Hepatocyte (in vitro differentiated cells): ENCODE measurements at regions not wholly inside any gene's neighbourhood (a gene's known extent, or its start where the extent isn't known, plus 50 kb on each side); places are given as distances from the start of the nearest gene placed in this dataset.

Experiments used
- DNase-seq: peaks from one replicate; pipeline ENCODE4 v3.0.0-alpha.2; 2016; ENCODE audit warnings: low spot score
- H2AFZ ChIP-seq: fragments of 200-600 bp; sonication (generic); 2 replicates; pipeline ENCODE4 v1.6.0; 2016; ENCODE audit warnings: antibody characterized with exemption, mild to moderate bottlenecking
- H3K27ac ChIP-seq: fragments of 200-600 bp; sonication (generic); 2 replicates; pipeline ENCODE4 v1.5.1; 2016; ENCODE audit warnings: mild to moderate bottlenecking
- H3K27me3 ChIP-seq: fragments of 200-600 bp; sonication (generic); 2 replicates; pipeline ENCODE4 v1.6.1; 2016
- H3K36me3 ChIP-seq: fragments of 200-600 bp; sonication (generic); replicated peaks from 2 replicates; pipeline ENCODE4 v1.5.1; 2016; ENCODE audit warnings: low read depth; ENCODE audit not compliant: insufficient read depth
- H3K4me1 ChIP-seq: fragments of 200-600 bp; sonication (generic); 2 replicates; pipeline ENCODE4 v1.5.1; 2016; ENCODE audit warnings: mild to moderate bottlenecking, moderate library complexity; ENCODE audit not compliant: insufficient read depth
- H3K4me2 ChIP-seq: fragments of 200-600 bp; sonication (generic); 2 replicates; pipeline ENCODE4 v1.6.0; 2016
- H3K4me3 ChIP-seq: fragments of 200-600 bp; sonication (generic); 2 replicates; pipeline ENCODE4 v1.5.1; 2016; ENCODE audit warnings: mild to moderate bottlenecking
- H3K79me2 ChIP-seq: fragments of 200-600 bp; sonication (generic); 2 replicates; pipeline ENCODE4 v1.6.0; 2017; ENCODE audit warnings: mild to moderate bottlenecking
- H3K9me2 ChIP-seq: fragments of 200-600 bp; sonication (generic); replicated peaks from 2 replicates; pipeline ENCODE4 v1.6.0; 2017; ENCODE audit warnings: mild to moderate bottlenecking; ENCODE audit not compliant: insufficient read depth
- H3K9me3 ChIP-seq: fragments of 200-600 bp; sonication (generic); 2 replicates; pipeline ENCODE4 v1.5.1; 2016; ENCODE audit warnings: low read depth, mild to moderate bottlenecking
- H4K20me1 ChIP-seq: fragments of 200-600 bp; sonication (generic); 2 replicates; pipeline ENCODE4 v1.6.0; 2016; ENCODE audit warnings: mild to moderate bottlenecking; ENCODE audit not compliant: insufficient read depth, poor library complexity, severe bottlenecking
- CTCF ChIP-seq: fragments of 200-600 bp; sonication (generic); IDR thresholded peaks from 2 replicates; pipeline ENCODE4 v1.5.1; 2016; ENCODE audit warnings: antibody characterized with exemption, mild to moderate bottlenecking; ENCODE audit not compliant: poor library complexity
- EZH2 ChIP-seq: fragments of 200-600 bp; sonication (generic); IDR thresholded peaks from 2 replicates; pipeline ENCODE4 v1.6.1; 2016; ENCODE audit warnings: antibody characterized with exemption, mild to moderate bottlenecking, borderline replicate concordance
- EZH2phosphoT487 ChIP-seq: fragments of 200-600 bp; sonication (generic); IDR thresholded peaks from one replicate; pipeline ENCODE4 v1.6.1; 2018; ENCODE audit warnings: antibody characterized with exemption, mild to moderate bottlenecking, low read depth, moderate library complexity; ENCODE audit not compliant: unreplicated experiment, severe bottlenecking
- WGBS: methylation state at CpG from one replicate; pipeline ENCODE4 v1.1.6; 2016; ENCODE audit warnings: low lambda C conversion rate; ENCODE audit errors: missing lambda C conversion rate; 5-methylcytosine and 5-hydroxymethylcytosine counted together

GRCh38 chr2:234308813-234309195, 188.1 kb downstream of the ARL4C start:
- H3K9me3 ChIP-seq = no peaks in the 10 kb centered on the region
- DNase-seq = no peak

DNA sequence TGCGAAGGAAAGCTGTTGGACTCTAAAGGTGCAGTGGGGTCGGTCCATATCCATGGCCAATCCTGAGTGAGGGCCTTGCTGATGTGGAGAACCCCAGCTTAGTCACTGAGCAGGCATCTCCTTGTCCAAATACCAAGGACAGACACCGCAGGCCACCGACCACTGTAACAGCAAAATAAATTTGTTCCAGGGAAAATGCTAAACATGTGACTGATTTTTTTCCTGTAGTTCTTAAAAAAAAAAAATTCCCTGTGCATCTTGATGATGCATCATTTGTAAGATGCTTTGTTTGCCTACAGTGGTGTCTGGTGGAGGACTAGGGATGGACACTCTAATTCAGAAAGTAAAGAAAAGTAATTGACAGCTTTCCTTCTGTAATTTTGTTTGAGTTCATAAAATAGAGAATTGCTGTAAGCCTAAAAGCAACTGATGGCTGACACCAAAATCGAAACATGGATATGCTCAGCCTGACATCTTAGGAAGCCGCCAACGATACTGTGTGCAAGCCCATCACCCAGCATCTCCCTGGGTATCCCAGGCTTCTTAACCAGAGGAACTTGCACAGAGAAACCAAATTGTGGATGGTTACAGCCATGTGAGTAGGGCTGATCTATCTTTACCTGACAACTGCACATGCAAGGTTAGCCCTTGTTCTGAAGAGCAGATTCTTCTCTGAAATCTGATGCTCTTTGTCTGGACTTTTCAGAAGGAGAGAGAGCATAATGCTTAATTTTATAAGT, 188.6 kb downstream of the ARL4C start:
- no peaks in the 10 kb centered on the region for H3K9me2 ChIP-seq
- 96% methylated on average over 7 of the region's 7 CpGs for WGBS
- no peaks in the 10 kb centered on the region for H3K9me3 ChIP-seq
- H2AFZ ChIP-seq = no peak overlapping the region
- H3K4me3 ChIP-seq = no peak overlapping the region
- H4K20me1 ChIP-seq = no peaks in the 10 kb centered on the region
- no peaks in the 10 kb centered on the region for H3K4me1 ChIP-seq
- TF ChIP-seq CTCF = no peak
- TF ChIP-seq EZH2phosphoT487 = no peak
- TF ChIP-seq EZH2 = no peak
- H3K27ac ChIP-seq = no peak overlapping the region
- no peaks in the 10 kb centered on the region for H3K79me2 ChIP-seq
- no peak for DNase-seq
- no peak overlapping the region for H3K4me2 ChIP-seq
- H3K27me3 ChIP-seq = no peaks in the 10 kb centered on the region
- H3K36me3 ChIP-seq = no peaks in the 10 kb centered on the region

More at GRCh38 chr2:234308813-234309195, 188.1 kb downstream of the ARL4C start:
- H2AFZ ChIP-seq = no peak overlapping the region
- H3K4me2 ChIP-seq = no peak overlapping the region
- H3K27ac ChIP-seq = no peak overlapping the region
- no peaks in the 10 kb centered on the region for H3K27me3 ChIP-seq
- H4K20me1 ChIP-seq = no peaks in the 10 kb centered on the region
- H3K79me2 ChIP-seq = no peaks in the 10 kb centered on the region
- TF ChIP-seq EZH2 (no peak), CTCF (no peak), EZH2phosphoT487 (no peak)
- no peaks in the 10 kb centered on the region for H3K4me1 ChIP-seq
- WGBS = 77% methylated on average over 6 of the region's 6 CpGs
- no peaks in the 10 kb centered on the region for H3K9me2 ChIP-seq
- H3K4me3 ChIP-seq = no peak overlapping the region
- H3K36me3 ChIP-seq = no peaks in the 10 kb centered on the region

- H3K9me2 ChIP-seq = no peaks in the 10 kb centered on the region
- 99% methylated on average over 4 of the region's 4 CpGs for WGBS
- no peaks in the 10 kb centered on the region for H4K20me1 ChIP-seq
- no peak for TF ChIP-seq CTCF
- no peak for TF ChIP-seq EZH2phosphoT487
- no peak for TF ChIP-seq EZH2
- H3K4me3 ChIP-seq = no peak overlapping the region
- no peak overlapping the region for H2AFZ ChIP-seq
- no peaks in the 10 kb centered on the region for H3K9me3 ChIP-seq
- H3K4me1 ChIP-seq = no peaks in the 10 kb centered on the region
- no peaks in the 10 kb centered on the region for H3K36me3 ChIP-seq
- no peak overlapping the region for H3K27ac ChIP-seq
- H3K79me2 ChIP-seq = no peaks in the 10 kb centered on the region
- DNase-seq = no peak
- no peak overlapping the region for H3K4me2 ChIP-seq
- no peaks in the 10 kb centered on the region for H3K27me3 ChIP-seq
These were observed 189.4 kb downstream of the ARL4C start for GRCh38 chr2:234307322-234307961.
